MV-4-11 (cell line): ENCODE measurements at regions not wholly inside any gene's neighbourhood (a gene's known extent, or its start where the extent isn't known, plus 50 kb on each side); places are given as distances from the start of the nearest gene placed in this dataset.

ENCODE experiments used
- DNase-seq: peaks from one replicate; lab custom pipeline; 2025; lab: John Stamatoyannopoulos, UW

DNA sequence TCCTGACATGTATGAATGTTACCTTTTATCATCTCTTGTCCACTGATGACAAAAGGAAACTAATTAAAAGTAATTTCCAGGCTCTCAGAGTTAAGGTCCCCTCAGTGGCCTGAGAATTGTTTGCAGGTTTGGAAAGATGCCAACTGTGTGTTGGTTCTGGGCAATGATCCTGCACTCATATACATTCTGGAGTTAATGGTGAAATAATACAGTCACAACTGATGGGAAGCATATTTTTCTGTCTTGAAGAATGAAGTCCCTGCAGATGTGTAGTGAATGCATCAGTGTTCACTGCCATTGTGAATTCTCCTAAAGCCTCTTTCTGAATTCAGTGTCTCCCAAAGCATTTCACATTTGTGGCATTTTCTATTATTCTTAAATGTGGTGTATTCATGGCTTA, 238.1 kb upstream of the PPP1R2C start:
- no peak for DNase-seq

- DNase-seq: no peak
These were observed 240.1 kb upstream of the PPP1R2C start for GRCh38 chrX:43018031-43018430.

DNA sequence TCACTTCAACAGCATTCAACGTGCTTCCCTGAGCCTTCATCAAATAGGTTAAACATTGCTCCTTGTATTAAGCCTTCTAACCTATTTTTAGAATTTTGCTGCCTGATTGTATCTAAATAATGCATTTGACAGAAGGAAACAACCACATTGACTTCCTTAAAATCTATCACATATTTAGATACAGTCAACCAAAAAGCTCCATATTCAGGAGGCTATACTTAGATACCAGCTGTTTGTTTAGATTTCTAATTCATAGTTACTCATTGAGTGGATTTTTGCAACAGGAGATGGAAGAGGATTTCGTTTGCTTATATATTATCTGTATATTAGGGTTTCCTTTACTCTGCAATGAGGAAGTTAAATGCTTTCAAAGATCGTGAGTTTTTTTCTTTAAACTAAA, 241.1 kb upstream of the PPP1R2C start:
- DNase-seq: peak; percentile 0

DNA sequence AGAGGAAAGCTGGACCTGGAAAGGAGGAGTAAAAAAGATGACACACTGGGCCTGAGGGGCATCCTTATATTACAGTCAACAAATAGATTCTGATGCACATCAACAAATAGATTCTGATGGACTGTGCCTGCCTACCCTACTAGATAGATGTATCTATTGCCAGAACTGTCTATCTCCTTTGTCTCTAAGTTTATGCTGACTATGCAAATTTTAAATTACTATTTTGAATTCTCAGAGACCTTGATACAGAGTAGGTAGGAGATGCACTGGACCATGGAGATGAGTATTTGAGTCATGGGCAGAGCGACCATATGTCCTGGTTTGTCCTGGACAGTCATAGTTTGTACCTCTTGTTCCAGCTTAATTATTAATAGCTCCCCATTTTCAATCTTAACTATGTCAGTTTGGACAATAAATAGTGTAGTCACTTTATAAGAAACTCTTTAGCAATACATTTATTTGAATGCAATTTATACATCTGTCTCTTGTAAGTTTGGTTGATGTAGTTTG, 247.9 kb upstream of the PPP1R2C start:
- DNase-seq: no peak

DNA sequence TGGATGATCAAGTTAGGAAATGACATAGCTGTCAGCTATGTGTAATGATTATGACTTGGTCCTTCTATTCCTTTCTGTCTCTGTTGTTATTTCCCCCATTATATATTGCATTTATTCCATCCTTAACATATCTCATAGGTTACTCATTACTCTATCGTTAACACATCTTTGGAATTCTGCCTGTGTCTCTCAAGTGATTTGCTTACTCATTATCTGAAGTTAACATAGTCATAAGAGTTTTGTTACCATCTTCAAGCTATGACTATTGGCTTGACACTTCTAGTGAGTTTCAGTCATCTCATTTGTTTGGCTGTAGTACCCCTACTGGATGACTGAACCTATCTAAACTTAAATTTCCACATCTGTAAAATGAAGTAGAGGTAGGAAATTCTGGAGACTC, 286.1 kb upstream of the PPP1R2C start:
- DNase-seq: no peak

DNA sequence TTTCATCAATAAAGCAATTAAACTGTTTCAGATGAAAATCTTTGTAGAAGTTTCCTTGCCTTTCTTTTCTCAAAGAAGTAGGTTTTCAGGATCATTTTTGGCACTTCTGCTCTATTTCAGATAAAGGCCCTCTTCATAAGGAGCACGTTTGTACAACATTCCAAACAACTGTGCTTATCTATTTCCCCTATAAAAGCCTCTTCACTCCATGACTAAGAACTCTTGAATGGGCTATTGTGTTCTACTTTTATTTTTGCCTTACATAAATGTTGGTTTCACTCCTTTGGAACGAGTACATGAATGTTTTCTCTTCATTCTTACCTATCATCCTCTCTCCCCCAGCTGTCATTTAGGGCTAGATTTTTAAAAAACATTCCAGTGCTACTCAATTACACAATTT, 288.0 kb upstream of the PPP1R2C start:
- no peak for DNase-seq

- no peak for DNase-seq
These were observed 290.7 kb upstream of the PPP1R2C start for GRCh38 chrX:43068639-43069038.

DNA sequence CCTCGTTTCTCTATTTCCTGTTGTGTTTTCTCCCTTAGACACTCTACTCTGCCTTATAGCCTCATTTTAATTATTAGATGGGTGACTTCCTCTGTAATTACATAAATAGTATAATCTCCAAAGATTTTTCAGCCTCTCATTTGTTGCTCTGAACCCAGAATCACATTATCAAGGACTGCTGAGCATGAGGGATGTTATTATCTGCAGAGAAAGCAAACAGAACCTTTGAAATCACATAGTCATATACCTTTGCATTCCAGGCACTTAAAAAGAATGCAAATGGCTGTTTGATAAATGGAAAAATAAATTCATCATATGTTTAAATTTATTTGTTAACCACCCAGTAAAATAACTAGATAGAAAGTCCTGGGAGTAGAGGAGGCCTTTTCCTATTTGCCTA, 305.1 kb upstream of the PPP1R2C start:
- DNase-seq: no peak

GRCh38 chrX:43087830-43088229, 309.9 kb upstream of the PPP1R2C start:
- no peak for DNase-seq

GRCh38 chrX:43096830-43097229, 318.9 kb upstream of the PPP1R2C start:
- DNase-seq: no peak

GRCh38 chrX:43106009-43106408, 328.0 kb upstream of the PPP1R2C start:
- no peak for DNase-seq

GRCh38 chrX:43108828-43109227, 330.9 kb upstream of the PPP1R2C start:
- DNase-seq: no peak

DNA sequence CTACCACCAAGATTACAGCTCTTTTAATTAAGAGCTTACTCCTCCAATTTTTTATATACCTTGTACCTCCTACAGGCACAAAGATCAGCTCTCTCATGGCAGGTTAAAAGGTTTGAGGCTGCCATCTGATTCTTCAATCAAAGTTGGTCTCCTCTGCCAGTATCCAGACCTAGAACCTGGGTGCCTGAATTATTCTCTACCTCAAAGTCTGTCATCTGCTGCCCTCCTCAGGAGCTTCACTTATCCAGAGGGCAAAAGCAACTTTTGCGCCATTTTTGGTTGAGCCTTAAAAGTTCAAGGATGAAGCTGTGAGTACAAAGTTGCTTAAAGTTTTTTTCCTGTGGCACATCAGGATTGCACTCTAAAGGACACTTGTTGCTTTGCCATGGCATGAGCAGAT, 343.7 kb upstream of the PPP1R2C start:
- no peak for DNase-seq

DNA sequence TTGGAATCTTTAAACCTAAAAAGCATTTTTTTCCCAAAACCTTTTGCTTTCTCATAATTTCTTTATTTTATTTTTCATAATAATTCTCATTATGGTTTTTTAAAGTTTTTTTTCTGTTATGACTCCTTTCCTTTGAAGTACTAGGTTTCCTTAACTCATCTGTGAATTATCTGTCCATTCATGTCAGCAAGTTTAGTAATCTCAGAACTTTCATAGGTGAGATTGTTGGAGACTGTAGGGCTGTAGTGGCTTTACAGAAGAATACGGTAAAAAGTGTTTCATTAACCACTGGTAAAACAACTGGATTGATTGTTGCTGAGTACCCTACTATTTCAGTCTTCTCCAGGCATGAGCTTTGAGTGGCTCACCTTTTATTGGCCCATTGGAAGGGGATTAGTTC, 361.7 kb upstream of the PPP1R2C start:
- DNase-seq: no peak

GRCh38 chrX:43140582-43140981, 362.6 kb upstream of the PPP1R2C start:
- no peak for DNase-seq

DNA sequence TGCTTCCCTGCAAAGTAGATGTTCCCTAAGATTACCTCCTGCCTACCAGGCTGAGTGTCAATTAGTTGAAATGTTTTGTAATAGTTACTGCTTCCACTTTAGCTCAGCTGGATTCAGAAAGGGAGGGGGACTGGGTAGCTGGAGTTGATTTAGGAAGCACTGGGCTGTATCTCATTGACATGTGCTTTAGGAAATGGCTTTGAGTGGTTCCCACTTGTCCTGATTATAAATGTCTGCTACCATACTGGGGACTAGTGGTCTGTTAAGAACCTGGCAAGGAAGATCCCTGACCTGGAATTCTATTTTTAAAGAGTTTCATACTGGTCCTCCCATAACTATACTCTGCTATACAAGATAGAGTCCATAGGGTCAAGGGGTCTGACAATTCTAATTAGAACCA, 363.9 kb upstream of the PPP1R2C start:
- no peak for DNase-seq

DNA sequence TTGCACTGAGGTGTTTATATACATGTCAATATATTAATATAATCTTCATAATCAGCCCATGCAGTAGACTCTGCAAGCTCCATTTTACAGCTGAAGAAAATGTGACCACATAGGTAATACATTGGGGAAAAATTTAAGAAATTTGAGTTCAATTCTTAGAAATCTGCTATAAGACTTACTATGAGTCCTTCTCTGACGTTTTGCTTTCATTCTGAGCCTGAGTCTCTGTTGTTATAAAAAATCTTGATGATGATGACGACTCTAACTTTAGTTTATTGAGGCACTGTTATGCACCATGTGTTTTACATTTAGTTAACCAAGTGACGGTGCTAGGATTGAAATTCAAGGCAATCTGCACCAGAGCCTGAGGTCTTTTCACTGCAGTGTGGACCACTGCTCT, 370.3 kb upstream of the PPP1R2C start:
- DNase-seq: no peak

DNA sequence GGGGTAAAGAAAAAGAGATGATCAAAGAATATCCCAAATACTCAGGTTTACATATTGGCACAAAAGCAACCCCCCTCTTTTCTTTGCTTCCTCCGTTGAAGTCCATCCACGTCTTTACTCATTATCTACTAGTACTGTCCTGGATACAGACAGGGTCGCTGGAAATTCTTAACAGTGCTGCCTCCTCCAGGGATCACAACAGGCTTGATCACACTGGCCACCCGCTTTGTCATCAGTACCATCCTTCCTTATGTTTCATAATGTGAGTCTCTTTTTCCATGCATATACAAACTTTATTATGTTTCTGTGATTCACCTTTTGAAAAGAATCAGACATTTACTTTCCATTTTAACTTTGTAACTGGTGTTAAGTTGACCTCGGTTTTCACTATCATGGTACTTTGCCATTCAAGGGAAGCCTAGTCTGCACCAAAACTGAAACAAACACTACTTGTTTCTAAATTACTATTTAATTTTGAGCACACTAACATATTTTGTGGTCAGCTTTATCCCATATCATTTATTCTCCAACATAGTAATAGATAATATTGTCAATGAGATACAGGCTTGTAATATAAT, 387.5 kb upstream of the PPP1R2C start:
- DNase-seq: no peak

DNA sequence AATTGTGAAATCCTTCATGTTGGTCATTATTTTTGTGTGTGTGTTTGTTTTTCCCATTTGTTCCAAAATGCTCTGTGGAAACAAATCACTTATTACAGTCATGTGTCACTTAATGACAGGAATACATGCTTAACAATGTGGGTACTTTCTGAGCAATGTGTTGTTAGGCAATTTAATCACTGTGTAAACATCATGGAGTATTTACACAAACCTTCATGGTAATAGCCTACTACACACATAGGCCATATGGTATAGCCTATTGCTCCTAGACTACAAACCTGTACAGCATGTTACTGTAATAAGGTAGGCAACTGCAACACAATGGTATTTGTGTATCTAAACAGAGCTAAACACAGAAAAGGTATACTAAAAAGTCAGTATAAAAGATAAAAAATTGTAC, 388.9 kb upstream of the PPP1R2C start:
- no peak for DNase-seq

DNA sequence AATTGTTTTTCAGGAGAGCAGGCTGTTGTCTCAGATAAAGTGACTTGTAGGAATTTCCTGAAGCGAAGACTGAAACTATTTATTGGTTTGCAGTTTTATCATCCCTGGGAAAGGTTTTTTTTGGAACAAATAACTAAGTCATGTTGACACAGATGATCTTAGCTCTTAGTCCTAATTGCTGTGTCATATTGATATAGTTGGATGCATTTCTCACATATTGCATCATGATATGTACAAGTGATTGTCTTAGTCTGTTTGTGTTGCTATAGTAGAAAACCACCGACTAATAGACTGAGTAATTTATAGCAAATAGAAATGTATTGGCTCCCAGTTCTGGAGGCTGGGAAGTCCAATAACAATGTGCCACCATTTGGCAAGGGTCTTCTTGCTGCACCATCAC, 397.5 kb upstream of the PPP1R2C start:
- no peak for DNase-seq

DNA sequence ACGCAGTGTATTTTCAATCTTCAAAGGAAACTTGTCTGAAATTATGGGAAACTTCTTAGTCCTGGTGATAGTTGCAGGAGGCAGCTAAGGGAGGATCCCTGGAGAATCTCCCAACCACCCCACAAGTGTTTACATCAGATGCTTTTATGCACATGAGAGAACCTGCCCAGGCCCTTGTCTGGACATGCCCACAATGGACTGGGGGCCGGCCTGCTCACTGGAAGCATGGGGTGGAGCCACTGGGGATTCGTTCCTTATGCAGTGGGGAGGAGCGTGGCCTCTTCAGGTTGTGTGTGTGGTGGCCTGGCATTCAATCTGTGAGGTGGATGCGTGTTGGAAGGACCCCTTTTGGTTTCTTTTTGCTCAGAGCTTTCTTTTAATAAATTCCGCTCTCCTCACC, 398.7 kb upstream of the PPP1R2C start:
- DNase-seq: no peak

GRCh38 chrX:43188296-43188695, 410.3 kb upstream of the PPP1R2C start:
- no peak for DNase-seq

GRCh38 chrX:43211570-43211969, 433.6 kb upstream of the PPP1R2C start:
- DNase-seq: no peak

DNA sequence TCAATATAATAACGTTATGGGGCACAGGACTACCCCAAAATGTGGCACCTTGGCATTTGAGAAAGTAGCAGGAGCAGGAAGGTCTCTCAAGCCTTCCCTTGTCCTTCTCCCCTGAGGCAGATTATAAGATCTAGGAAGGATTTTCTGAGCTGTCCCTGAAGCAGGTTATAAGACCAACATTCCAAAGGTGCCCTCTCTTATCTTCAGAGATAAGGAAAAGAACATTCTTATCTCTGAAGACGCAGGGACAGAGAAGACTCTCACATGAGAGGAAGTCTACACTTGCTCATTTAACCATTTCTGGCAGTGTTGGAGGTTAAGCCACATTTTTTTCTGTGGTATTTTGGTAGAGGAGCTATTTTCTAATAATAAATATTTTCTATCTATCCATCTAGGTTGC, 437.9 kb upstream of the MAOA start:
- no peak for DNase-seq

DNA sequence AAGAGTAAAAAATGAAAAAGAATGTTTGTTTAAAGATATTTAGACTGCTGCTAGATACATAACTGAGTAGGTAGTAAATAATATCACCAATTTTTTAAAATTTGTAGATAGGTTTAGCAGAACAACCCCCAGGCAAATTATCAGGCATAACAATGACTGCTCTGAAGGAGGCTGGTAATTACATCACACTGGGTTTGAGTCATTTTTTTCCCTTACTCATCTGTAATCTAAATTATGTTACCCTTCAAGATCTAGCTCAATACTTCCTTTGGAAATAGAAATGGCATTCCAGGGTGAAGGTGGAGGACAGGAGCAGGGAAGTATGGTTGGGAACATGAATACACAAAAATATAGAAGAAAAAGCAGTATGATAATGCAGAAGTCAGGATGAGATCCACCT, 431.6 kb upstream of the MAOA start:
- DNase-seq: no peak
